Uterus (tissue), 3 donors: ENCODE measurements at regions not wholly inside any gene's neighbourhood (a gene's known extent, or its start where the extent isn't known, plus 50 kb on each side); places are given as distances from the start of the nearest gene placed in this dataset.

ENCODE experiments used
- DNase-seq, 2 donors: peaks; one replicate each; pipeline ENCODE4 v3.0.0-alpha.2; 2019 to 2020
- H3K27ac ChIP-seq, 2 donors: fragments of 200-600 bp; sonication (generic); 1 replicate in 1 of 2; 2 replicates in 1 of 2; pipeline ENCODE4 v1.5.1; 2016 to 2018
- H3K27me3 ChIP-seq, 2 donors: fragments of 200-600 bp; sonication (generic); one replicate each; pipeline ENCODE4 v1.5.1; 2018 to 2019; ENCODE audit warnings: control low read depth in 1 of 2
- H3K36me3 ChIP-seq, 2 donors: fragments of 200-600 bp; sonication (generic); one replicate each; pipeline ENCODE4 v1.5.1; 2019; ENCODE audit warnings: control low read depth in 1 of 2
- H3K4me1 ChIP-seq, 2 donors: fragments of 200-600 bp; sonication (generic); one replicate each; pipeline ENCODE4 v1.5.1; 2018 to 2019; ENCODE audit warnings: control low read depth in 1 of 2
- H3K4me3 ChIP-seq, 2 donors: fragments of 200-600 bp; sonication (generic); 1 replicate in 1 of 2; 2 replicates in 1 of 2; pipeline ENCODE4 v1.5.1; 2018 to 2019; ENCODE audit warnings: mild to moderate bottlenecking in 1 of 2
- H3K9me3 ChIP-seq, 2 donors: fragments of 200-600 bp; sonication (generic); one replicate each; pipeline ENCODE4 v1.5.1; 2019; ENCODE audit warnings: control low read depth in 1 of 2
- CTCF ChIP-seq, 4 experiments: fragments of 200-600 bp in 2 of 4; fragments of 450-650 bp in 2 of 4; sonication (generic) in 2 of 4; IDR thresholded peaks; one replicate each; pipeline ENCODE4 v1.5.1; 2016 to 2019; ENCODE audit warnings: antibody characterized with exemption in 4 of 4, mild to moderate bottlenecking in 2 of 4, moderate library complexity in 1 of 4
- POLR2A ChIP-seq, 2 donors: fragments of 450-650 bp; IDR thresholded peaks; one replicate each; pipeline ENCODE4 v1.6.1; 2016; ENCODE audit warnings: antibody characterized with exemption in 2 of 2, mild to moderate bottlenecking in 1 of 2, moderate library complexity in 1 of 2
- intact Hi-C: fragments of 100-400 bp; cut with DNase I; formaldehyde crosslinking; loops from one replicate; pipeline ENCODE4 v1.15.1; 2023; ENCODE audit warnings: low total_unique reads
- donor health status: DM: yes; HTN: yes; CAD: no.

DNA sequence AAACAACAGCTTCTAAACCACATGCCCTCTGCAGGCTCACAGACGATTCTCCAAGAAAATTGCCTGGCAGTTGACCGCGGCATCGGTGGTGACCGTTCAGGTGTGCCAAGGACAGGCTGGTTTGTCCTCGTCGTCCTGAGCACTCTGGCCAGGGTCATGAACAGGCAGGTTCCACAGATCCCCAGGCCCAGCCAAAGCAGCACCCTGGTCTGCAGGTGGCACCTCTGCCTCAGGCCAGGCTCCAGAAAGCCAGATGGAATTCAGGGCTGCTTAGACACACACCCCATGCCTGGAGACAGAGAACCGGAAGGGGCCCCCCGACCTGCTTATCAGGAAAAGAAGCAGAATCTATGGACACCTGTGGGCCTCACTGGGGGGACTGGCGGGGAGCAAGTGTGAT lies 338.7 kb downstream of the BRD1 start:
- Histone ChIP-seq H3K27ac (no peak overlapping the region), H3K36me3 (no peaks in the 10 kb centered on the region), H3K9me3 (no peaks in the 10 kb centered on the region), H3K27me3 (no peaks in the 10 kb centered on the region), H3K4me1 (no peaks in the 10 kb centered on the region), H3K4me3 (no peak overlapping the region)
- intact Hi-C loops: no loop called here
- DNase-seq: no peak
- no peak for TF ChIP-seq POLR2A (IDR thresholded peaks at IDR 0.05)
- no peak for TF ChIP-seq CTCF (IDR thresholded peaks at IDR 0.05)

DNA sequence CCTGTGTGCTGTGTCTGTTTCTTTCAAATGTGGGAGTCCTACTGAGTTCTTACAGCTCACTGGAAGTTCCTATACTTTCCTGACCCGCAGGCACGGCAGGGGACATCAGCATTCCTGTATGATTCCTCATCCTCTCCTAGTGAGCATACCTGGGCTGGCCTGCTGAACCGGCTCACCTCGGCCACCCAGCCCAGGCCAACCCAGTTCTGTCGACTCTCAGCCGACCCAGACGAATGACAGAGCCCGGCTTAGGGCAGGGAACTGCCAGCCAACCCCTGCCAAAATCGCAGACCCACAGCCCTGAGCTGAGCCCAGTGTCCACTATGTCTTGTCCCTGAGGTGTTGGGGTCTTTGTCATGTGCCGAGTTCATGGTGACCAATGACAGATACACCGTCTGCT lies 339.7 kb downstream of the BRD1 start:
- no peak overlapping the region for H3K27ac ChIP-seq
- TF ChIP-seq CTCF (IDR thresholded peaks at IDR 0.05): no peak
- TF ChIP-seq POLR2A (IDR thresholded peaks at IDR 0.05): no peak
- no peaks in the 10 kb centered on the region for H3K36me3 ChIP-seq
- H3K9me3 ChIP-seq: no peaks in the 10 kb centered on the region
- no peak overlapping the region for H3K4me3 ChIP-seq
- DNase-seq: no peak
- no peaks in the 10 kb centered on the region for H3K27me3 ChIP-seq
- H3K4me1 ChIP-seq: no peaks in the 10 kb centered on the region
- intact Hi-C loops: no loop called here

DNA sequence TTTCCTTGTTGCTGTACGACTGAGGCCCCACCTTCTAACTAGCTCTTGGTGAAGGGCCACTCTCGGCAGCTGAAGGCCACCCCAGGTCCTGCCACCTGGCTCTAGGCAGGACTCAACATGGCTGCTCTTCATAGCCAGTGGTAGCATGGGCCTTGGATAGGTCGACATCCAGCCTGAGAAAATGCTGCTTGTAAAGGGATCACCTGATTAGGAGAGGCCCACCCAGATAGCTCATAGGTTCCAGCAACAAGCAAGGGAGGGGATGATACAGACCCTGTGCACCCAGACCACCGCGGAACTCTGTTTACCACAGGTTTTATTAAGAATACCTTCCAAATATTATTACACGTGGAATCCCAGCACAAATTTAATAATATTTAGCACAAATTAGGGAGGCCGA lies 341.4 kb downstream of the BRD1 start:
- H3K27me3 ChIP-seq: no peaks in the 10 kb centered on the region
- intact Hi-C loops: no loop called here
- H3K36me3 ChIP-seq: no peaks in the 10 kb centered on the region
- no peaks in the 10 kb centered on the region for H3K9me3 ChIP-seq
- no peaks in the 10 kb centered on the region for H3K4me1 ChIP-seq
- DNase-seq: no peak
- H3K27ac ChIP-seq: no peak overlapping the region
- H3K4me3 ChIP-seq: no peak overlapping the region
- TF ChIP-seq POLR2A (IDR thresholded peaks at IDR 0.05): no peak

DNA sequence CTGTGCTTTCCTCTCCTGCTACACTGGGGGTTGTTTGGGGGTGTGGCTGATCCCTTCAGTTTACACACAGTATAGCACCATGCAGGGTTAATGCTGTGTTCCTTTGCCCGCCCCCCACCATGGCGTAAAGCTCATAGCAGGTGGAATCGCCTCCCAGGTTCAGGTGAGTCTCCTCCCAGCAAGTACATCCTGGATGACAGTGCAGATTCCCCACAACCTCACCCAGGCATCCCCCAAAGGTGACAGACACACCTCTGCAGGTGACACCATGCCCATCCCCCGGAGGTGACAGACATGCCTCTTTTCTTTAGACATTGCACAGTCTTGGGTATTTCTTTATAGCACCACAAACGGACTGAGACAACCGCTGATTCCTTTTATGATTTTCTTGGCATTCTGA lies 343.7 kb downstream of the BRD1 start:
- H3K27ac ChIP-seq: no peak overlapping the region
- H3K36me3 ChIP-seq: no peaks in the 10 kb centered on the region
- no peaks in the 10 kb centered on the region for H3K27me3 ChIP-seq
- intact Hi-C loops: no loop called here
- no peaks in the 10 kb centered on the region for H3K9me3 ChIP-seq
- no peaks in the 10 kb centered on the region for H3K4me1 ChIP-seq
- no peak overlapping the region for H3K4me3 ChIP-seq
- DNase-seq: no peak
- TF ChIP-seq CTCF (IDR thresholded peaks at IDR 0.05) (no peak), POLR2A (IDR thresholded peaks at IDR 0.05) (no peak)

GRCh38 chr22:49483281-49483870 lies 344.3 kb downstream of the BRD1 start:
- Histone ChIP-seq H3K9me3 (no peaks in the 10 kb centered on the region), H3K4me1 (no peaks in the 10 kb centered on the region), H3K36me3 (no peaks in the 10 kb centered on the region), H3K27me3 (no peaks in the 10 kb centered on the region), H3K27ac (no peak overlapping the region), H3K4me3 (no peak overlapping the region)
- no peak for TF ChIP-seq CTCF (IDR thresholded peaks at IDR 0.05)
- intact Hi-C loops: no loop called here
- DNase-seq: no peak

GRCh38 chr22:49482811-49483210 lies 344.9 kb downstream of the BRD1 start:
- Histone ChIP-seq H3K9me3 (no peaks in the 10 kb centered on the region), H3K36me3 (no peaks in the 10 kb centered on the region), H3K27ac (no peak overlapping the region), H3K27me3 (no peaks in the 10 kb centered on the region), H3K4me1 (no peaks in the 10 kb centered on the region), H3K4me3 (no peak overlapping the region)
- no peak for TF ChIP-seq CTCF (IDR thresholded peaks at IDR 0.05)
- TF ChIP-seq POLR2A (IDR thresholded peaks at IDR 0.05): no peak
- no peak for DNase-seq
- intact Hi-C loops: no loop called here
